Islet precursor cell (in vitro differentiated cells): ENCODE measurements at regions not wholly inside any gene's neighbourhood (a gene's known extent, or its start where the extent isn't known, plus 50 kb on each side); places are given as distances from the start of the nearest gene placed in this dataset.
"Not testable (repeated sequence)": the region's sequence is repeated elsewhere in the genome, so short reads cannot be mapped to it uniquely, and the experiment has no call there.

Experiments
- DNase-seq: peaks from one replicate; pipeline ENCODE4 v3.0.0-alpha.2; 2018

DNA sequence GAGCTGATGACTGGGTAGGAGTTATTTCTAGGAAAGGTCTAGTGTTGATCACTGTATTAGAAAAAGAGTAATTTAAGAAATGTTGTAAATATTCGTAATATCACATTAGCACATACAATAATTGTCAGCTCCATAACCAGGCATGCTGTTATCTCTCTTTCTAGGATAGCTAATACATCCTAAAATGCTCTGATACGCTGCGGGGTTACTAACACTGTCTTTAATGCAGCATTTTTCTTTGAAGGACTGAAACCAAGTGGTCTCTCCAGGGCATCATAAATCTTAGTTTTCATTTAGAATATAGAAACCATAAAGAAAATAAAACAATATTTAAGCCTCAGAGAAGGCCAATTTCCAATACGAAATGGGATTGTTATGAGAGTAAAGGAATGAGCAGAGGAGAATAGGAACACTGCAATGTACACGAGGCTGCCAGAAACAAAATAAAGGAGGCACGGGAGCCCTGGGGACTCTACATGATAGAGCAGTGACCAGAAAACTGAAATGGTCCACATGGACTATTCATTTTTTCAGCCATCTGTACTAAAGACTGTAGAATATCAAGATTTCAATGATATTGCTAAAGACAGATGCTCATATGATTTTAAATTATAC, 1606.7 kb upstream of the AGA start:
- DNase-seq = no peak

DNA sequence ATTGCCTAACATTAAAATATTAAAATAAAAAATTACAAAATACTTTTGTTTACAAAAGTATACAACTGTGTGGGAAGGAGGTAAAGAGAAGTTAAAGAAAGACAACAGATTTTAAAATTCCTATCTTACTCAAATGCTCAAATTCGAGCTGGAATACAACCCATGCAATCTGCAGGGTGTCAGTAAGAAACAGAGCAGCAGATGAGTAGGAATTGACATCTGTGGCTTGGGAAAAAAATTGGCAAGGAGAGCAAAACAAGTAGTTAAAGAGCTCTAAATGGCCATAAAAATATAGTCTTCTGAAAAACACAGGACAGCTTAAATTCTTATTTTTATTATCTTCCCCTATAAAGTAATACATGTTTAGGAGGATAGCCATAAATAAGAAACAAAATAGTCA, 1609.0 kb upstream of the AGA start:
- DNase-seq = no peak

DNA sequence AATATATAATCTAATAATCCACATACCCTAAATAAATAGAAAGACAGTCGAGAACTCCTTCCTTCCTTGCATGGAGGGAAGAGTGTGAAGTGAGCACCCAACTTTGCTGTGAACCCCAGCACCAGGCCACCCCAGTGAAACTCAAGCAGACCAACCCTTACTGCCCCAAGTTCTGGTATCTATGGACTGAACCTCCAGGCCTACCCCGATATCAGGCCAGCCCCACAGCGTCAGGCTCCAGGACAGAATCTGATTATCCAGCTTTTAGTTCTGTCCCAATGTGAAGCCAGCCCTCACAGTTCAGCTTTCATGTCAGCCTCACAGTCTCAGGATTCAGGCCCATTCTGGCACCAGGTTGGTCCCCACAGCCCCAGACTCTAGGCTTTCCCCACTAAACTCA, 1617.2 kb upstream of the AGA start:
- DNase-seq = no peak

DNA sequence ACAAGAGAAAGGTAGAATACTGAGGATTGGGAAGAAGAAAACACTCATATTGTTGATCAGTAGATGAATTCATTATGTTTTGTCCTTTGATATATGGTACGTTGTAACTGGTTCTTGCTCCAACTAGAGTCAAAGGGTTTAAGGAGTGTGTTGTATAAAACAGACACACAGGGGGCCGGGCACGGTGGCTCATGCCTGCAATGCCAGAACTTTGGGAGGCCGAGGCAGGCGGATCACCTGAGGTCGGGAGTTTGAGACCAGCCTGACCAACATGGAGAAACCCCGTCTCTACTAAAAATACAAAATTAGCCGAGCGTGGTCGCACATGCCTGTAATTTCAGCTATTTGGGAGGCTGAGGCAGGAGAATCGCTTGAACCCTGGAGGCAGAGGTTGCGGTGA, 1624.0 kb upstream of the AGA start:
- DNase-seq = not testable (repeated sequence)

DNA sequence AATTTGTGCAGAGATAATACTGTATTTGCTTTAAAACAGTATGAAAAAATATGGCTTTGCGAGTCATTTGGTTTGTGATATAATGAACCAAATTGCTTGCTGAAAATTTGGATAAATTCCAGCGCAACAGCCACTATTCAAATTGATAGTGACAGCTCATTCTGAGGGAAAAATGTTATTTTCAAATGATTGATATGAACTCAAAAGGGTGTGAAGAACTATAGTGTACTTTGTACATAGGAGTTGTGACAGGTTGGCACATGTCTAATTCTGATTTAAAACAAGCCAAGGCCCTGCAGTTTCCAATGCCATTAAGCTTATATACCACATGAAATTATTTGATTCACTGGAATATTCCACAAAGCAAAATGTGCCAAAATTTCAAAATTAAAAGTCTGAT, 1628.9 kb upstream of the AGA start:
- no peak for DNase-seq

DNA sequence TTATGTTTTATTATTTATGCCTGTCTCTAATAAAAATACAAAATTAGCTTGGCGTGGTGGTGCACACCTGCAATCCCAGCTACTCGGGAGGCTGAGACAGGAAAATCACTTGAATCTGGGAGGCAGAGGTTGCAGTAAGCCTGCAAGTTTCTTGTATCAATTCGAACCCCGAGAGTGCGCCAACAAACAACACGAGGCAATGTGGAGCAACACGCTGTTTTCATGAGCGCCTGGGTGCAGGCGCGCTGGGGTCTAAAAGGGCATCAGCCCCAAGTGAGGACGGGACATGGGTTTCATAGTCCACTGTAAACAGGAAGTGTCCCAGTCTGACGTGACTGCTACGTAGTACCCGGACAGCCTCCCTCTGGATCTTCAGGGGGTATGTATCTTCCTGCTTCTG, 1634.6 kb upstream of the AGA start:
- no peak for DNase-seq

DNA sequence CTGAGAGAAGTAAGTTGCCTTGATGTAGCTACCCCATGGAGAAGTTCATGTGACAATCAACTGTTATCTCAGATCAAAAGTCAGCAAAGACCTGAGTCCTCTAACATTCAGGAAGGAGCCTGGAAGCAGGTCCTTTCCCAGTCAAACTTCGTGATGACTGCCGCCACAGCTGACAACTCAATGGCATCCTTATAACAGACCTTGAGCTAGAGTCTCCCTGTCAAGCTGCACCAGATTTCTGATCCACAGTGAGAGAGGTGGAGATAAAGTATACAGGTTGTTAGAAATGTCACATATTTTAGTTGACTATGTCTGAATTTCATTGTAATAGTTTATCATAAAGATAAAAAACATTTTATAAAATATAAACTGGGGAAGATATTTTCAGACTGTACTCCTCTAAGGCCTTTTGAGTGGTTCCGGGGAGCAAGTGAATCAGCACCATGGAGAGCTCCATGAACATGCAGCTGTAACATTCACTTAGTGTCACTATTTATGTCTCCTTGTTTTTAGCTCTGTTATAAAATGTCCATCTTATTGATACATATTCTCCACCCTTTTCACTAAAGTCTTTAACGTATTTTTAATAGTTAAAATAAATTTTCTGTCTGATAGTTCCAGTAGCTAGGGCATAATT, 1653.5 kb upstream of the AGA start:
- DNase-seq = no peak

DNA sequence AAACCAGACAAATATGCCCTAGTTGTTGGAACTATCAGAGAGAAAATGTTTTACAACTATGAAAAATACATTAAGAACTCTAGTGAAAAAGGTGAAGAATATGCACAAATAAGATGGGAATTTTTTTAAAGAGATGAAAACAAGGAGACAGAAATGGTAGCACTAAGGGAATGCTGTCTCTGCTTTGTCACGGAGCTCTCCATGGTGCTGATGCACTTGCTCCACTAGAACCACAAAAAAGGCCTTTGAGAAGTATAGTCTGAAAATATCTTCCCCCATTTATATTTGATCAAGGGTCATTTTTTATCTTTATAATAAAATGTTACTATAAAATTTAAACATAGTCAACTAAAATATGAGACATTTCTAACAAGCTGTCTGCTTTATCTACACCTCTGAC, 1655.5 kb upstream of the AGA start:
- no peak for DNase-seq

DNA sequence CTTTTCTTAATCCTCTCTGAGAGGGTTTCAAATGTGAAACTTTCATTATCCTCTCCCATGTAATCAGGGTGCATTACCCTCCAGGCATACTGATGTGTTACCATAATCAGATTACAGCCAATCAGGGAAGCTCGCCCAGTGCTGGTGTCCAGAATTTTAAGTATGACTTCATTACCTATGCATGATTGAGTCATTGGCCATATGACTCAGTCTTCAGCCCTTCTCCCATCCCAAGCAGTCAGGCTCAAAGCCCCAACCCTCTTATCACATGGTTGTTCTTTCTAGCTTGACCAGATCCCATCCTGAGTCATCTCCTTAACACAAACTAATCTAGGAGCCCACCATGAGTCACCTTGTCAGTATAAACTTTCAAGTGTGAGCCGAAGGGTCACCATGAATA, 1668.1 kb upstream of the AGA start:
- DNase-seq = peak; percentile 92

DNA sequence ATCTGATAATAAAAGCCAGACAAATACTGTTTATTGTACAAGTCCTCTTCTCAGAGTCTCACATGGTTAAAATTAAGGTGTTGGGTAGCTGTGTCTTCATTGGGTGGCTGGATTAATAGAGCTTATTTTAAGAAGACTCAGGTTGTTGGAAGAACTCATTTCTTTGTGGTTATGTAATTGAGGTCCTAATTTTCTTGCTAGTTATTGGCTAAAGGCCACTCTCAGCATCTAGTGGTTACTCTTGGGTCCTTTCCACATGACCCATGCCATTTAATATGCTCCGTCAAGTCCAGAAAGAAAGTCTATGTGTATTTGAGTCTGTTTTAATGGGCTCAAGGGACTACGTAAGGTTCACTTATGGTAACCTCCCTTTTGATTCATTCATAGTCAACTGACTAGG, 1668.6 kb upstream of the AGA start:
- no peak for DNase-seq

DNA sequence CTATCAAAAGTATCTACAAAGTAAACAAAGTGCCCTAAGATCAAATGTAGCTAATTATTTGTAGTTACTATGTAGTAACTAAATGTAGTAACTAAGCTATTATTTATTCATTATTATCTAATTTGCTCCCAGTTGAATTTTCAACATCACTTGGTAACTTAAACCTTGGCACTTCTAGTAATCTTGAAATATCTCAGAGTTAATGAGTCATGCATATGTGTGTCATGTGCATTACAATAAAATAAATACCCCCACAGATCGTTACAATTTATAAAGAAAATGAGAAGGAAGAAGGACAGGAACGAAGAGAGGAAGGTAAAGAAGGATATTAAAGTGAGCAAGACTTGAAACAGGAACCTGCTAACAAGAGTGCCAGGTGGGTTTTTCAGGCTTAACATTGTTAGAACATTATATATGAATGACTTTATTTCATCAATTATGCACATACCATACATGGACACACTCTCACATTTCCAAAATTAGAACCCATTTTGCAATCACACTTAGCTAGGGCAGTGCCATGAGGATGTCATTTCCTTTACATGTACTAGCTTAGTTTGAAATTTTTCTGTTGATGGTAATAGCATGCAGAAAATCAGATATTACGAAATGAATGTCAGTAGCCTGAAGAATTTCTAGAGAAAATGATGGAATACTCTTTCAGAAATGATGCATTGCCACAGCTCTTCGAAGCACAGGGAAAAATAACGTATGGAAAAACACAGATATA, 1670.4 kb upstream of the AGA start:
- DNase-seq = no peak

DNA sequence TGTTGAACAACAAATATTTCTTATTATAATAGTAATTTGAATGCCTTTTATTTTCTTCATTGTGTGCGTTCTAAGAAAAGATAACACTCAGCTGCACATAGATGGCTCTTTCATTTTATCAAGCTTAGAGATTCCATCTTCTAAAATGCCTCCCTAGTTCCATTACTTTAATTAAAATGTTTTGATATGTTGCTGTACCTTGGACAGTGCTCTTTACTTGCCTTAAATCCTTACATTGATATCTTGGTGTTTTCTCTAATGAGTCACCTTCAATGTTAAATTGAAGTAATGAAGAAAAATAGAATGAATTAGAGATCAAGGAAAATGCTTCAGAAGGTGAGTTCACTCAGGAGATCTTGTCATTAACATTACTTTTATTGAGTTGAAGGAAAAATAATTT, 1672.4 kb upstream of the AGA start:
- DNase-seq = no peak

DNA sequence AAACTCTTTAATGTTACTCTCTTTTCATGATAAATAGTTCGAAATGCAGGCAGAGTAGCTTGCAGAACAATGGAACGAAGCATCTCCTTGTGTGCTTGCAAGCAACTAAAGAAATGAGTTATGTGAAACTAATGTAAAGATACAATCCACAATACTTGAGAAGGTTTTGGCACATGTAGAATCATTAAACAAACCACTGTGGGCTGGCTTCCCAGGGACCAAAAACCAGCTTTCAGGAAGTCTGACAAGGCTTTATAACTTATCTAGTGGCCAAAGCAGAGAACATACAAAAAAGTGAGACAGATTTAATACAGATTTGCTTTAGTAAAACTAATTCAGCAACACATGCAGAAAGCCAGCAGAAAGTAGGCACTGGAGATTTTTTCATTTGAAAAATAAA, 1673.8 kb upstream of the AGA start:
- no peak for DNase-seq

DNA sequence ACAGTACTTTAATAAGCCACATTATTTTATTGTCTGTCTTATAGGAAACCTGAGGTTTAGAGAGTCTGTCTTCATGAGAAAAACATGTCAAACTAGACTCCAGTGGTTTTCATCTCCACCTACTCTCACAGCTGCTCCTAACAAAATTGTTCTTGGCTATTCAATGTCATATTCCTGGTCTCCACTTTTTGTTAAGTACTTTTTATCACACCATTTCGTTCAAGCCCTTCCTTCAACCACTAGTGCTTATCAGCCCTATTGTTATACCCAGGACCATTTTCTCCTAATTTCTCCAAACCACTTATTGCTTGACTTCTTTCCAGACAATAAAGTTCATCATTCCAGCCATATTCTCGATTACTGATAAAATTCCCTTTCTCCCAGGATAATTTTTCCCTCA, 1674.3 kb upstream of the AGA start:
- no peak for DNase-seq

DNA sequence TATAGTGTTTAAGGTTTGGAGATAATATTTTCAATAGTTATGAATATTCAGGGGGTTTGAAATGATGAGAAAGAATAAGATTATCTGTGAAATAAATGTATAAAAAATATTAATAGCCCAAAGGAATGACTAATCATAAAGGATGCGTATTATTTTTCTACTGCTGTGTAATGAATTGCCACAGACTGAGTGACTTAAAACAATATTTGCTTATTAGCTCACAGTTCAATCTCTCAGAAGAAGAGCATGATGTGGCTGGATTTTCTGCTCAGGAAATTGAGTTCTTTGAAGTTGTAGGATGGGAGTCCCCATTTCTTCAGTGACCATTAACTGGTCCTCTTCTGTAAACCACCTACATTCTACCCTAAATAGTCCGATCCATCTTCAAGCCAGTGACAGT, 1680.8 kb upstream of the AGA start:
- DNase-seq = no peak

DNA sequence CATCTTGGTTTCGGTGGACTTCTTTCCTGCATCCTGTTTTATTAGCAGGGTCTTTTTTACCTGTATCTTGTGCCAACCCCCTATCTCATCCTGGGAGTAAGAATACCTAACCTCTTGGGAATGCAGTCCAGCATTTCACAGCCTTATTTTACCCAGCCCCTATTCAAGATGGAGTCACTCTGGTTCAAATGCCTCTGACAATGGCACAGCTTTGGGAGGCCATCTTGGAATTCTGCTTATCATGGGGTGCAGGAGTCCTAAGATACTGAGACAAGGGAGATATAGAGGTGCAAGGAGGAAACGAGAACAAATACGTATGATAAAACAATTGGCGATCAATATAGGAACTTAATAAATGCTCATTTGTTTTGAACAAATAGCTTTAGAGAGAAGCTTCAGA, 1682.2 kb upstream of the AGA start:
- DNase-seq = no peak

DNA sequence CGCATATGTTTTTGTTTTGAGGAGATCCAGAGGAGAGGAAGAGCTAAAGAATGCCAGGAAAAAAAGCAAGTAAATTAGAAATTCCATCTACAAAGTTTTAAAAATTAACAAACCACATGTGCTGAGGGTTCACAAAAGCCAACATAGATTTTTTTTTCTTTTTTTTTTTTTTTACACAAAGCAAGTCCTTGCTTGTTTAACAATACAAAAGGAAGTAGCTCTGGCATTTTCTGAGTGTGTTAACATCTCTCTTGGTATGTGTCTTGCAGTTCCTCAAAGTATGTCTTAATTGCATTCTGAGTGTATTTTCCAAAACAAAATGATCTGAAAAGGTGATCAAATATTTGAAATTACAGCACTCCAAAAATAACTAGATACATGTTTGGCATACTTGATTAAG, 1682.7 kb upstream of the AGA start:
- DNase-seq = no peak

DNA sequence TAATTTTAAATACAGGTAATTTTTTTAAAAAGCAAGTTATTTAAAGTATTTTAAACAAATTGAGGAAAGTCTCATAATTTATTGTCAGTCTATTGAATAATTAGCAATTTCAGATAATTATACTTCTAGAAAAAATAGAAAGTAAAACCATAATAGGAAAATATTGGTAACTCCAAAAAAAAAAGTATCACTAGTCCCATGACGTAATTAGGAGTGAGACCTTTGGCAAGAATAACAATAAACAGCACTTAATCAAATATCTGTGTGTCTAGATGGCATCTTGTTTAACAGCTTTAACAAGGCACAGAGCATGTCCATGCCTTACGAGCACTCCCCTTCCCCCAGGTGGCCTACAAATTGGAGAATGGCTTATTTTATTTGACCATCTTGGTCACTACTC, 1683.6 kb upstream of the AGA start:
- no peak for DNase-seq

DNA sequence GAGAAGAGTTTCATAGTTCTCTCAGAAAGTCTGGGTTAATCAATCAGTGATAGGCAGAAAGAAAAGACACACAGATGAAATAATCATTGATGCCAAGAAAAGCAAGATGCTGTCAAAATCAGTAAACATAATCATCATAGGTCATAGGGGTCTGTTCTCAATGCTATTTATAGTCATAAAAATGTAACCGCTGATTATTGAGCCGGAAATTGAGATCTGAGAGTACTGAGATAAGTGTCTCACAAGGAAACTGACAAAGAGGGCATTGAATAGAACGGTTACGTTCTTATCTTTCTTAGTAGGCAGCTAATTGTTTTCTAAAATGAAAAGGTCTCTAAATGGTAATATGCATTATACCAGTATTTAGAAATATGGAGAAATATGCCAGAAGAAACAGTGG, 1686.1 kb upstream of the AGA start:
- no peak for DNase-seq

DNA sequence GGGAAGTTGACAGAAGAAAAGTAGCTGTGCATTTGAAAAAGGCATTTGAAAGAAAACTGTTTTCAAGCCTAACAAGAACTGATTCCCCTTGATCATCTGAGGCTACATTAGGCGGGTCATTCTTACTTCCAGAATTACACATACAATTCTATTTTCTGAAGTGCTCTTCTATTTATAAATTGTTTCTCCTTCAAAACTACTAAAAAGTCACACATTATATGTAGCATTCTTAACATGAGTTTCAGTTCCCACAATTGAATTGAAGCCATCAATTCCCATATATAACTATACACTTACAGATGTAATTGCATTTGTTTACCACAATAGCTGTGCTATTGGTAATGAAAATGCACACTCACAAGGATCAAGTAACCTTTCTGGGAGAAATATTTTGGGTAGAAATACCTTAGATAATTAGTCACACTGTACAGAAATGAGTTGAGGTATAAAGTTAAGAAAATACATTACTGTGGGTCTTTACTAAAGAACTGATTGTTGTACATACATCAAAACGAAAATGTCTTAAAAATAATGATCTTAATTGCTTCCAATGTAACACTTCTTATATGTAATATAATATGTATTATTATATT, 1688.0 kb upstream of the AGA start:
- DNase-seq = no peak

DNA sequence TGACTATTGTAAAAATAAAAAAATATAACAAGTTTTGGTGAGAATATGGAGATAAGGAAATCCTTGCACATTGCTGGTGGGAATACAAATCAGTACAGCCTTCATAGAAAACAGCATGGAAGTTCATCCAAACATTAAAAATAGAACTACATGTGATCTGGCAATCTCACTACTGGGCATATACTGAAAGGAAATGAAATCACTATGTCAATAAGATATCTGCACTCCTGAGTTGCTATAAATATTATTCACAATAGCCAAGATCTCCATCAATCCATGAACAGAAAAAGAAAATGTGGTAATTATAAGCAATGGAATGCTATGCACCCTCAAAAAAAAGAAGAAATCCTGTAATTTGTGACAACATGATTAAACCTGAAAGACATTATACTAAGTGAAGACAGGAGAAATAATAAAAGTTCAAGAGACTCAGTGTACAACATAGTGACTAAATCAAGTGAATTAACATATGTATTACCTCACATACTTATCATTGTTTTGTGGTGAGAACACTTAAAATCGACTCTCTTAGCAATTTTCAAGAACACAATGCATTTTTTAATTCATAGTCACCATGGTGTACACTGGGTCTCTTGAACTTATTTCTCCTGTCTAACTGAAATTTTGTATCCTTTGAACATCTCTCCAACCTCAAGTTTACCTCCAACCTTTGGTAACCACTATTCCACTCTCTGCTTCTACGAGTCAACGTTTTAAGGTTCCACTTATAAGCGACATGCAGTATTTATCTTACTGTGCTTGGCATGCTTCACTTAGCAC, 1703.7 kb upstream of the AGA start:
- DNase-seq = no peak

DNA sequence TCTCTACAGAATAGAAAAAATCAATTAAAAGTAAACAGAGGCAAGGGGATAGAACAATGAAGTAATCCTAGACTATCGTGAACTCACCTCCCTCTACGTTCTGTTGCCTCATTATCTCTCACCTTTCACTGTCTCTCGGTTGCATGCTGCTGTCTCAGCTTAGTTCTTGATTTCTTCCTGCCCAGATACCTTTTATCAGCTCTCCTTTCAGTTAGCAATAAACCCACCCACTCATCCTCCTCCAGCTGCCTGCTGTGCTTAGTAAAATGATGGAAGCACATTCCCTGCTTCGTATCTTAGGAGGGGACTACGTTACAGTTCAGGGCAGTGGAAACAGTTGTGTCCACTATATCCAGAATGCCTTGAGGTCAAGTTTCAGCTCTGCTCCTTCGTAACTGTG, 1709.5 kb upstream of the AGA start:
- DNase-seq = no peak

DNA sequence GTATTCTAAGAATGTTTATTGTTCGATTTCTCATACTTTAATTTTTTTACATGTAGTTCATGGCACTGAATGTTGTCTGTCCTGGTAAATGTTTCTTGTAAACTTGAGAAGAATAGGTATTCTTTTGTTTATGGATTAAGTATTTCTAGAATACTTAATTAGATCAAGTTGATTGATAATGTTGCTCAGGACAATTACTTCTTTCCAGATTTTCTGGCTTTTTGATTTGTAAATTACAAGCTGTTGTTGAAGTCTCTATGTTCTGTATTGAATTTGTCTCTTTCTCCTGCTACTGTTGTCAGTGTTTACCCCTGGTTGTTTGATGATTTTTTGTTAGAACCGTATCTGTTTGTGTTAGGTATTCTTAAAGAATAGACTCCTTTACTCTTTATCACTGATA, 1720.9 kb upstream of the AGA start:
- no peak for DNase-seq
